GM21447 (cell line): ENCODE measurements at regions not wholly inside any gene's neighbourhood (a gene's known extent, or its start where the extent isn't known, plus 50 kb on each side); places are given as distances from the start of the nearest gene placed in this dataset.
A peak's percentile ranks its signal among the peaks of the same experiment; 100 is the strongest.

Experiments used
- ATAC-seq: cut with Tn5 transposase; IDR thresholded peaks from one replicate; pipeline ENCODE4 v1.9.1; 2021; ENCODE audit not compliant: unreplicated experiment

DNA sequence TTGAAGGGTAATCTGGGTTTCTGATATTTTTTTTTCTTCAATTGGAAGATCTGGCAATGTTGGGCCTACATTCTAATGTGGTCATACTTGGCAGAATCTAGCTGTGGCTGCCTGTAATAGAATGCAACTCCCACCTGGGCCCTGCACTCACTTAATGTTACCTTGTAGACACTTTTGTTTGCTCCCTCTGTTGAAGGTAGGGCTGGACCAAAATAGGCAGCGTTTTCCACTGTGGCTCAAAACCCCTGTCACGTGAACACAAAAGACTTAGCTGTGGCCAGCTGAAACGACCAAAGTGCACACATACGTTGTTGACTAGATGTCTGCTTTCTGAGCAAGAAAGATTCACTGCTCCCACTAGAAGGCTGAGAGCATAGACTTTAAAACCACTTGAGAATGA lies 117.6 kb upstream of the HMHB1 start:
- ATAC-seq = no peak

DNA sequence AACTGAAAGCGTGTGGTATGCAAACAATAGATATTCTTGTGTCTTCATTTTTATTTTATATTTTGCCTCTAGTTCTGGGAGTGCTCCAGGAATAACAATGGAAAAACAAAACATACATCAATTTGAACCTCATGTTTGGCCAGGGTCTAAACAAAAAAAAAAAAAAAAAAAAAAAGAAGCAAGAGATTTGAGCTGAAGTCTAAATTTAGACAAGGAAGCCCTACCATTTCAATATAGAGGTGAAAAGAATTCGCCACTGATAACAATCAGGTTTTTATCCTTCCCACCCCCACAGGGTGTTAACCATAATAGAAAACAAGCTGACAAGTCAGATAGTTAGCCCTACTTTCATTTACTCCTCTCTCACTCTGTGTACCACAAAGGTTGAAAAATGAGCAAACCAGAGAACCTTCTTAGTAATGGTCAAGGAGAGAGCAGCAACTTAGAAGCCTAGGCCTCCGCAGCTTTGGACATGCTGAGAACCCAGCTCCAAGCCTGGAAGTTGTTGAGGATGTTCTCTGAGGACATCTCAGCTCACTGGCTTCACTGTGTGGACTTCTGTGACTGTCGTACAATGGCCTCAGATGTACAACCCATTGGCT lies 118.2 kb upstream of the HMHB1 start:
- ATAC-seq = peak; percentile 90

DNA sequence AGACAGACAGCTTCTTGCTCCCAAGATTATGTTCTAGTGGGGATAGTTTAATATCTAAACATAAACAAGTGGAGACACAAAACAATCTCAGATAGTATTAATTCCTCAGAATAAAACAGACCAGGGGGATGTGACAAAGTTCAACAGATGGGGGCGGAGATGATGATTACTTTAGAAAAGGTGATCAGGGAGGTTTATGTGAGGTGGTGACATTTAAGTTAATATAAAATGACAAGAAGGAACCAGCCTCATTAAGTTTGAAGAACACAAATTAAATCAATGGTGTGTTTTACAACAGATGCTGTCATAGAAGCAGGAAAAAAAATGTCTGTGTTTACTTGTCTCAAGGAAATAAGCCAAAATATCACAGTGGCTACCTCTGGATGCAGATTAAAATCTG lies 119.6 kb upstream of the HMHB1 start:
- no peak for ATAC-seq

DNA sequence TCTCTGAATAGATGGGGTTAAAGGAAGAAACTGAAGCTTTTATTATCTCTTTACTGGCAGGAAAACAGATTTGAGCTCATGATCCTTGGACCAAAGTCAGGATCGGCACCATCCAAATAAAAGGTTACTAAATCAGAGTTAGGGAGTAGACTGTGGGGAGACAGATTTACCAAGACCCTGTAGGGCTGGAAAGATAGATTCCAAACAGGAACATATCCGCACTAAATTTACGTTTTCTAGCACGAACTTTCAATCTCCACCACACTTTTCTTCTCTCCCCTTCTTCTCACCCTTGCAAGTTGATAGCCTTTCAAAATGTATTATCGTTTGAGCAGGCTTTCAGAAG lies 120.0 kb upstream of the HMHB1 start:
- no peak for ATAC-seq

DNA sequence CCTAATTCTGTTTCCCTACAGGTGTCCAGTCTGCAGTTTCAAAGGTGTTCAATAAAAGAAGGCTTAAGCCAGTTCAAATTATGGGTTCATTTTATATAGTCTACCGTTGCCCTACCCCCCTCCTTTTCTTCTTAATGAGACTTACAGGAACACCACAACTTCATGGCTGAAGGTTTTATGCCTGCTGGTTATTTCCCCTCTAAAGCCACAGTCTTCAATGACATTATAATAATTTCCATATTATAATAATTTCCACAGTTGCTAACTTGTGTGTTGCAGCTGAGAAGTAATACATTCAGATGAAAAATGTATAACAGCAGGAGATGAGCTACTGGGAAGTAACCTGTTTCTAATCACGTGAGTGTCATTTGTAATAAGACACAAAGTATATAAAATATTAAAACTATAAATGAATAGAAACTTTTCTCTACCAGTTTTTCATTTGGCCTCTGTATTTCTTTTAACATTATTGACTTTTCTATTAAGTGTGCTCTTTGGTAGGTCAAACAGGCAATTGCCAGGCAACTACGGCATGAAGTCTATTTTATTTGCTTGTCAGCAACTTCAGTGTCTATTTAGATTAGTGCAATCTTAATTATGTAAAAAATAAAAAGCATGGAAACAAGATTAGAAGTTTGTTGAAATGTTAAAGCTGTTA lies 120.5 kb upstream of the HMHB1 start:
- no peak for ATAC-seq

DNA sequence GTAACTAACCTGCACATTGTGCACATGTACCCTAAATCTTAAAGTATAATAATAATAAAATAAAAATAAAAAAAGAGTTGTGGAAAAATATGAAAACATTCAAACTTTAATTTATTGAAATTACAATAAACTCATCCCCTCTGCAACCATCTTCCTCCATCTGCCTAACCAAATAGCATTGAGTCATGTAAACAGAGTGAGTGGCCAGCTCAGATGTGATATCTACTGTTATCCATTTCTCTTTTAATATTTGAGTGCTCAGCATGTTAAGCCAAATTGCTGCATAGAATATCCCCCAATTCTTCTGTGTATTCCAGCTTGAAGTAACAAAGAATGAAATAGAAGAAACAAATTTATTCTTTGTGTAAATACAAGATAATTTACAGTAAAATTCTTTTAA lies 124.4 kb upstream of the HMHB1 start:
- no peak for ATAC-seq

DNA sequence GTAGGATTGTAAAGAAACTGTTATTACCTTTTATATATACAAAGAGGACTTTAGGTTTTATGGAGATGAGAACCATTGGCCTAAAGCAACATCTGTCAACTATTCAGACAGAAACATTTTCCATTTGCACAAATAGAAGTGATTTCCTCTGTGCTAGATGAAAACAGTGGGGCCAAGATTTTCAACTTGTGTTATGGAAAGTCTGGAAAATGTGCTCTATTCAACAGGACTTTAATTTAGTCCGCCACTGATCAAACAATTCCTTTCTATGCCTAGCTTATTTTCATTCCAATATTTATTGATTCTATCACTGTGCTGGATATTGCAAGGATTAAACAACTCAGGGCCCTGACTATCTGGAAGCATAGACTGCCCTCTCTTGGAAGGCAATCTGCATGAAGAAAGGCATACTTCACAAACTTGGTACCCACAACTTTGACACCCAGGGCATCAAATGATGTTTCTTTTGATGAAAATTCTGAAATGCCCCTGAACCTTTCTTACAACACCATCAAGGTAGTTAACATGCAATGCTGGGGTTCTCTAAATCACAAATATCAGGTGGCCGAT lies 126.6 kb upstream of the HMHB1 start:
- ATAC-seq = no peak

DNA sequence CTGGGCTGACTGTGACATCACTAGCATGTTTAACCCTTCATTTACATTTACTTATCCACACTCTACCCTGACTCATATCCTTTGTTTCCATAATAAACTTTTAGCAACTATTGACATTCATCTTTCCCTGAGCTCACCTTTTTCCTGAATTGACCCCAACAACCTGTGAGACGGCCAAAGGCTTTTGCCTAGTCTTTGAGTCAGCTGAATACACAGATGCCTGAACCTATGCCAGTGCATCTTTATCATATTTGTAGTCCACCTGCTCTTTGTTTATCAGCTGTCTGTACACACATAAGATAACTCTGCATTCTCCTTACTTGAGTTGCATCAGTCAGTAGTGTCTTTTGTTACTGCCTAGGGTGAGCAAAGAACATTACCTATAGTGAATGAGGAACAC lies 128.5 kb upstream of the HMHB1 start:
- ATAC-seq = no peak

DNA sequence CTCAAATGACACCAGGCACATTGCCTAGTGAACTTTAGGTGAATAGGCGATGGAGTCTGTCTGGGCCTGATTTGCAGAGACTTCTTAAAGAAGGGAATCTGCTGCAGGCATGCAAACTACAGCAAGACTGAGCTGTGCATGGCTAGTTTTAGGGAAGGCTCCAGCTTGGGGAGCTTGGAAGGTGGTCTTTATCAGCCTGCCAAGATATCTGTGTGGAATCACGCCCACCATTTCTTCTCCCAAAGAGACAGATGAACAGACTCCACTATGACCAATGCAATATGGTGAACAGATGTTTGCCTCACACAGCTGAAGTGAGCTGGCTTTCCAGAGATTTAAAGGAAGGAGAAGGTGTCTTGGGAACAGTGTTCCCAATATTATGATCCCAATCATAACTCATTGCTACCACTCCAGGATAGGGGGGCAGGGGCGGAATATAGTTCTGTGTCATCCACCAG lies 129.0 kb upstream of the HMHB1 start:
- no peak for ATAC-seq

DNA sequence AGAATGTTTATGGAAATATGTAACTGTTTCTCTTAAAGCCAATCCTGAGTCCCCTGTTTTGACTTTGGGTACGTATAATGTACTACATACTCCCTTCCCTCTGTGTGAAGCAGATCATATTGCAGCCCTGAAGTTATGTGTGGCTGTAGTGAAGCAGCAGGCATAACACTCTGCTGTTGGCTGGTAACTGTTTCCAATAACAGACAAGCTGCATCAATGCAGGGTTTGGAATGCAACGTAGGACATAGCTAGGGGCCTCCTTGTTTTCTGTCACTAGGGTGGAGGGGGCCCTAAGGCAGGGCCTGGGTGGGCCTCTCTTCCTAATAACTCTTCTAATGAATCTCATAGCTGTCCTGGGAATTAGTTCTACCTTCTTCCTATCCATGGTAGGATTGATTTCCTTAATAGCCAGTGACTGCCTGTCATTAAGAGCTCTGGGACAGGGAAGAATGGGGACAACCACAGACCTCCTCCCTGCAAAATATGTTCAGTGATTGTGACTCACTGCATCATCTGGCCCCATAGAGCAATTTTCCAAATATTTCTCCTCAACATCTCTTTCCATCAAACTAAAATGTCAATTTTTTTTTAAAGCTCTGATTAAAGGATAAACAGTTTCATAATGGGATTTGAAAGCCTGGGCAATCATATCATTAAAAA lies 129.6 kb upstream of the HMHB1 start:
- ATAC-seq = no peak

DNA sequence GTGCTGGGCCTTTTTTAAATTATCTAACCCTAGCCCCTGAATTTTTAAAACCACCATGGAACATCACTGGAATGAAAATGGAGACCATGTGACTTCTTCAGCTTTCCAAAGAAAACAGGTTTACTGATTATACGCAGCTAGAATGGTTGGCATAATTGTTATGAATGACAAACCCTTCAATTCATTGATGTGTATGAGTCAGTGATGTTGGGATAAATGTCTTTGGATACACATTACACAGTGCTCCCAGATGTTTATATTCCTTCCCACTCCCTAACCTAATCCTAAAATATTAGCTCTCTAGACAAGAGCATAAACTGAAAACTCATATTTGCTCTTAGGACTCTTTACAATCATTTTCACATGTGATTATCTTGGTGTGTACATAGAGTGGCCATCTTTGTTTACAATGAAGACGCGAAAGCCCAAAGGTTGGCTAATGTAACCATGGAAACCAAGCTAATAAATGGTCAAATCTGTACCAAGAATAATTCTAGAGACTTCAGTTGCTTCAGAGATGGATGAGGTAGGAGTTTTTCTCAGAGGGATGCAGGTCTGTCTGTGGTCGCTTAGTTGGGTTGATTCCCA lies 131.2 kb upstream of the HMHB1 start:
- no peak for ATAC-seq

DNA sequence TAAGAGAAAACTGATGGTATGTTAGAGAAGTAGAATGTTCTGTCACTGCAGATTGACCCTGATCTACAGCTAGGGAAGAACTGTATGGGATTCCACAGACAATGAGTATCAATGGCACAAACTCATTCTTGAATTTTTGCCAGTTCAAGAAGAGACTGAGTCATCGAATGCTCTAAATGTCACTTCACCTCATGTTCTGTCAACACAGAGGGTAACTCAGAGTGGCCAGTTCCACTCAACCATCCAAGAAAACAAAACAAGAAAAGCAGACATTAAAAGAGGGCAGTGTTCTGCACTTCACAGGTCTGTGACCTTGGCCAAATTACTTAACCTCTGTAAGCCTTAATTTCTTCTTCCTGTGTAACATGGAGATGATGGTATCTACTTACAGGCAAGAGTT lies 132.2 kb upstream of the HMHB1 start:
- no peak for ATAC-seq

DNA sequence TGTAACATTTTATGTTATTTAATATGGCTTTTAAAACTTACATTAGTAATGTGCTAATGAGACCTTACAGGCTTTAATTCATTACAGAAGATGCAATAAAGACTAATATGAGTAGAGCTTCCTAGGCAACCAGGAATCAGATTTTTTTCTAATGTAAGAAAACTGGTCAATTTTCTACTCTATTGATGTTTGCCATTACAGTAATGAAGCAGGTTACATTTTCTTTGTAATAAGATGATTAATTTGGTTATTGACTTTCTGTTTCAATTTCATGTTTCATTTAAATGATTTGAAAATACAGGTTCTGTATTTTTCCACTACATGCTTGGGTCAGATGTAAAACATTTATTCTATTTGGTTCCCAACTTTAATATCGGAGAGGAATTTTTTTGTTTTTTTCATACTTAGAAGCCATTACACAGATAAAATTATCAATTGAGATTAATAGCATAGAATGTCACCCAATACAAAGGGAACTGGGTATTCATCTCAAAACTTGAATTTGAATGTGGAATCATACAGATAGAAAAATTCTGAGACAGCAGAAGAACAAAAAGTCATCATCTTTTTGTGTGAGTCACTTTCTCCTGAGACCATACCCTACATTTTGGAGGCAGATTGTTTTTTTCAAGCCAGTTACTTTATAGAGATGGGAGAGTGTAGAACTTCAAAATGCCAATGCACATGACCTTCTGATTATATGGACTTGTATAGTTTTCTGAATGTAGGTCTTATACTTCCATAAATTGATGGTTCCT lies 133.6 kb upstream of the HMHB1 start:
- ATAC-seq = no peak

DNA sequence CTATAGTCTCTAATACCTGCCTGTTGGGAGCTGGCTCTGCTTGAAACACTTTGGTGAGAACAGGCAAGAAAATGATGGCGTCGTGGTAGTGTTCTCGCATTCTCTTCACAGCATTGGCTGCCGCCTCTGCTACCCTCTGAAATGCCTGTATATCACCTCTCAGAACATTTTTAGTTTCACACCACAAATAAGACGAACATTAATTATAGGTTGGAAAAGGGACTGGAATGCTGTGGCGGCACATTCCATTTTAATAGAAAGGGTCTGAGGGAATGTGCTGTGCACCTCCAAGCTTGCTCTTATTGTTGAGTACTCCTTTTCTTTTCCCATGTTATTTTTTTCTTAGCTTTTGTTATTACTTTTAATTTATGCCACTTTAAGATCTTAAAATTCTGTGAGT lies 134.6 kb upstream of the HMHB1 start:
- no peak for ATAC-seq

DNA sequence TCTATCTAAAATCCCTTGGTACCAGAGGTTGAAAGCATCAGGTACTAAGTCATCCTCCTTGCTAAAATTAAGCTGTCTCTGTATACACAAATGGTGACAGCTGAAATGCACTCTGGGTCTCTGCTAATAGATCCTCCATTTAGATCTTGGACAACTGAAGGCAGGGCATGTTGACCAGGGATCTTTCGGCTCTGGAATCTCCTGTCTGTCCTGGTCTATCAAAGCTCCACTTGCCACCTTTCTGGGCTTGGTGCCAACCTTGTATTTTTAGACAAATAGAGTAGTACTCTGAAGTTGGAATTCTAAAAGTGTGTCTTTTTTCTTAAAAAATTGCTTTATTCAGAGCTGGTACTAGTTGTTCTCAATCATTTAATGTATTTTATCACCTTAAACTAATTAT lies 135.2 kb upstream of the HMHB1 start:
- ATAC-seq = no peak

DNA sequence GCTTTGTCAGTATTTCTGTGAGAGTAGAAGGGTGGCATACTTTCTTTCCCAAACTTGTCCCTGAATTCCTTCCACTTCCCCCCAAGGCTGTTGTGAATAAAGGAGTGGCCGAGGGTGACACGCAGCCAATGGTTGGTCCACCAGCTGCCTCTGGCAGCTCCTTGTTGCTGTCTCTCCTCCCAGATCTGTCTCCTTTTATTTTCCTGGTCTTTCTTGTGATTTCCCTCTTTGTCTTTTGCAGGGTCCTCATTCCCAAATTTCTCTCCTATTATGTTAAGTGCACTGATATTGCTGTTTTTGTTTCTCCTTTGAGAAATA lies 137.5 kb upstream of the HMHB1 start:
- no peak for ATAC-seq

DNA sequence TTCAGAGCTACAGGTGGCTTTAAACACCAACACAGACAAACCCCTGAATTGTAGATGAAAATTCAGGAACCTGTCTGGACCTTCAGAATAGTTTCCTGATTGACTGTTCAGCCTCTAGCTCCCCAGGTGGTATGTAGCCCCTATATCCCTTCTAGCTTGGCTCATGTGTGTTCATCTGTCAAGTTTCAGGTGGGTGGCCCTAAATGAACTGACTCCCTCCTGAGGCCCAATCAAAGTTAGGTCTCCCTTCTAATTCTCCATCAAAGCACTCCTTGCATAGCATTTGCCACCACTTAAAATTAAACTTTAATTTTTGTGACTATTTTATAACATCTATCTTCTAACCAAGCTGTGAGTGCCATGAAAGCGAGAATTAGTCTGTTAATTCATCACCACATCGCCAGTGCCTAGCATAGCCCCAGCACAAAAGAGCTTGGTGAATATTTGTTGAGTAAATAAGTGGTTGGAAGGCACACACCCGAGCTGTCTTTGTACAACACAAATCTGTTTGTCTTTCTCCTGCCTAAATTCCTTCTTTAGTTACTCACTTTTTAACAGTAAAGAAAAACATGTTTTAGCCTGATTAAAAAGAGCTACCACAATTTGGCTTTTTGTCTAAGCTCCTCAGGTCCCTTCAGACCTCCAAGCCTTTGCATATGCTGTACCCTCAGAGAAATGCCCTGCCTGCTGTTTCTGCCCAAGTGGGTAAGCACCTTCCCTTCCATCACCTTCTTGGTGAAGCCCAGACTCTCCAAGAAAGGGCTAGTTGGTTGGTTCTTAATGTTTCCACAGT lies 138.1 kb upstream of the HMHB1 start:
- no peak for ATAC-seq

DNA sequence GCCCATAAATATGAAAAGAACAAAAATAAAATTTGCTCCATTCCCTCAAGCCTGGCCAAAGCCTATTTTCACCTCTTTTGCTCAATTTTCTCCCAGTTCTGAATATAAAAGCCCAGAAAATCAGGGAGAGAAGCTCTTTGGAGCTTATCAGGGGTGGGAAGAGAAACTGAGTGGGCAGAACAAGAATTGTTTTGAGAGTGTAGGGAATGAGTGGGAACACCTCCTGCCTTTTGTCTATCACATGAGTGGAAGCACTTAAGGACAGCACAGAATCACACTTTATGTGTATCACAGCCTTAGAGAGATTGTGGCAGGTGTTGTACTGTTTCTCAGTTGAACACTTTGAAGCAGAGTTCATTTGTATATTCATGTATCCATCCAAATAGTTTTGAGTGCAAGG lies 139.2 kb upstream of the HMHB1 start:
- no peak for ATAC-seq

DNA sequence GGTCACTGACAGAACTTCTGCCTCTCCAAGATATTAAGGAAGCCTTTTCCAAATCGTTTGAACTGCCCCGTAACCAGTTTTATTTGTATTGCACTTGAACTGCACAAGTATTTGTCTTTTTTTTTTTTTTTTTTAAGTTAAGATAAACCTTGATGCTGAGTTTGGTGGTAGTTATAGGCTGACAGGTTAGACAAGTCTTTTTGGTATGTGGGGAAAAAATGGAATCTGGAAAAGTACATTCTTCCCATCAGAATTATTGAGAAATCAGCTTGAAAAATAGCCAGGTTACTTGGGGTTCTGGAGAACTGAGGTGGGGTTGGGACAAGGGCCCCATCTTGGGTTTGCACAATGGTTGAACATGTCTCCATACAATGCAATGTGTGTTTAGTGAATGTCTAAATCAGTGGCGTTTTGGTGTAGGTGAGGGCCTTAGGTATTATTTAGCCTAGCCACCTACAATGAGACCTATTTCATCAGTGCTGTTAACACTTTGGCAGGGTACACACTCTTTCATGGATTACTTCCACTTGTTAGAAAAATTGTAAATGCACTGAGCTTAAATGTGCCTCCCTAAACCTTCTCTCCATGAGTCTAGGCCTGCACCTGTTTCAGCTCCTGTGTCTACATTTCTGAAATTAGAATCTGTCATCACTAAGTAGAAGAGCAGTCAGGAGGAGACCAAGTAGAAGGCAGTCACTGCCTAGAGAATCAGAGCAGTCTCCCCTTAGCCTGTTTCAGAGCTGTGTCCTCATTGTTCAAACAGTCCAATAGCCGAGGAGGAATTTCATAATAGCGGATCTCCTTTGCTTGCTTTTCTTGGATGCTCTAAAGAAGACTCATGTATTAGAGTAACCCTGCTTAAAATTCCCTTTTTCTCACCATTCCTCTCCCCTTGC lies 140.0 kb upstream of the HMHB1 start:
- no peak for ATAC-seq

DNA sequence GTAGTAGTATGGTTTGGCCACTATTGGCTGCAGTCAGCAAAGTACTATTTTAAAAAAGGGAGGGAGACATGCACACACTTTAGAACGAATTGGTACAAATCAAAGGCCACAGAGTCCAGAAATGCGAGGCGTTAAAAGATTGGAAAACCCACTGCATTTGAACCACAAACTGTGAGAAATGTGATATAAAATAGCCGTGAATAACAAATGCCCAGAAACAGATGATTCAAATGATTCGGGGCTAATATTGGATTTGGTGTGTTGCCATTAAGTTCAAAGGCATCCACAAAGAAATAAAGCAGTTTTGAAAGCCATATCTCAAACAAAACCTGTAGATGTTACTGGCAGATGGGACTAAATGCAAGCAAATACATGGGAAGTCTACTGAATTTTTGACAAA lies 140.9 kb upstream of the HMHB1 start:
- ATAC-seq = no peak
